ENCODE measurements at regions not wholly inside any gene's neighbourhood (a gene's known extent, or its start where the extent isn't known, plus 50 kb on each side); places are given as distances from the start of the nearest gene placed in this dataset.

DNA sequence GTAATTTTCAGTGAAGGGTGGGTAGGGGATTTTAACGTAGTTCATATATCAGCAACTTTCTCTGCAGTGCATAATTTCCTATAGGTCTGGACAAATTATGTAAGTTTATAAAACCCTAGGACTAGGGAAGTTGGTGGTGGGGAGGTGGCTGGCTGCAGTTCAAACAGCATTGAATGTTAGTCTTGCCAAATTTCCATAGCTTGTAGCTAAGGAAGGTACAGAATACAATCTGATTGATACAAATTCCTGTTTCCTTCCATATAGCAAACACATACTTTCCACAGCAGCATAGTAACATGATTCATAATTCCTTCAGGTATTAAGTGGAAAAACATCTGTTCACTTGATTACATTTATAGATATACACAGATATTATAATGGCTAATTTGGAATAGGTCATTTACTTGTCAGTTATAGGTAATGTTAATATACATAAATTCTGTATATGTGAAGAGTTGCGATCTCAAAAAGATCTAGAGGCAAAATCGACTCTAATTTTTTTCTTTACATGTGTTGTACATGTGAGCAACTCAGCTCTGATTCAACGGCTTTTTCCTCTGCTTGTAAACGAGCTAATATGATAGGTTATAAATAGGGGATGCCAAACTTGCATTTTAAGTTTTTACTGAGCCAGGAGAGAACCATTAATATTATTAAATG lies 233.4 kb upstream of the CSNK1A1L start:
- Histone ChIP-seq H3K36me3 (ENCODE audit: low read depth) (no peaks in the 10 kb centered on the region), H3K9me3 (ENCODE audit: insufficient read depth, low read depth) (no peaks in the 10 kb centered on the region), H3K4me3 (no peak overlapping the region), H3K9me2 (ENCODE audit: insufficient read depth) (no peaks in the 10 kb centered on the region), H3K4me2 (no peak overlapping the region), H2AFZ (no peak overlapping the region), H3F3A (ENCODE audit: insufficient read depth, low read depth) (no peaks in the 10 kb centered on the region), H3K27me3 (ENCODE audit: insufficient read depth, low read depth) (no peaks in the 10 kb centered on the region), H3K79me2 (ENCODE audit: low read depth) (no peaks in the 10 kb centered on the region), H4K20me1 (ENCODE audit: insufficient read depth) (no peaks in the 10 kb centered on the region), H3K27ac (no peak overlapping the region), H3K4me1 (replicated peaks; ENCODE audit: insufficient read depth) (no peaks in the 10 kb centered on the region)
- no peak for TF ChIP-seq EZH2 (IDR thresholded peaks at IDR 0.05; ENCODE audit: low read depth)
- TF ChIP-seq, protein P1, sequence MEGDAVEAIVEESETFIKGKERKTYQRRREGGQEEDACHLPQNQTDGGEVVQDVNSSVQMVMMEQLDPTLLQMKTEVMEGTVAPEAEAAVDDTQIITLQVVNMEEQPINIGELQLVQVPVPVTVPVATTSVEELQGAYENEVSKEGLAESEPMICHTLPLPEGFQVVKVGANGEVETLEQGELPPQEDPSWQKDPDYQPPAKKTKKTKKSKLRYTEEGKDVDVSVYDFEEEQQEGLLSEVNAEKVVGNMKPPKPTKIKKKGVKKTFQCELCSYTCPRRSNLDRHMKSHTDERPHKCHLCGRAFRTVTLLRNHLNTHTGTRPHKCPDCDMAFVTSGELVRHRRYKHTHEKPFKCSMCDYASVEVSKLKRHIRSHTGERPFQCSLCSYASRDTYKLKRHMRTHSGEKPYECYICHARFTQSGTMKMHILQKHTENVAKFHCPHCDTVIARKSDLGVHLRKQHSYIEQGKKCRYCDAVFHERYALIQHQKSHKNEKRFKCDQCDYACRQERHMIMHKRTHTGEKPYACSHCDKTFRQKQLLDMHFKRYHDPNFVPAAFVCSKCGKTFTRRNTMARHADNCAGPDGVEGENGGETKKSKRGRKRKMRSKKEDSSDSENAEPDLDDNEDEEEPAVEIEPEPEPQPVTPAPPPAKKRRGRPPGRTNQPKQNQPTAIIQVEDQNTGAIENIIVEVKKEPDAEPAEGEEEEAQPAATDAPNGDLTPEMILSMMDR (conservative IDR thresholded peaks at IDR 0.05), result no peak
- no TSS peak for BruUV-seq (replicated peaks)
- intact Hi-C loops (cut with micrococcal nuclease; ENCODE audit: unreplicated experiment), result no loop called here
- CTCF ChIA-PET, result no interaction called here
- POLR2A ChIA-PET (ENCODE audit: unreplicated experiment), result interaction anchor here (0.6 kb wide), 1 partner anchor 408 kb away, joined by 3 read pairs; no protein-coding TSS in a partner anchor
- no peak for DNase-seq

DNA sequence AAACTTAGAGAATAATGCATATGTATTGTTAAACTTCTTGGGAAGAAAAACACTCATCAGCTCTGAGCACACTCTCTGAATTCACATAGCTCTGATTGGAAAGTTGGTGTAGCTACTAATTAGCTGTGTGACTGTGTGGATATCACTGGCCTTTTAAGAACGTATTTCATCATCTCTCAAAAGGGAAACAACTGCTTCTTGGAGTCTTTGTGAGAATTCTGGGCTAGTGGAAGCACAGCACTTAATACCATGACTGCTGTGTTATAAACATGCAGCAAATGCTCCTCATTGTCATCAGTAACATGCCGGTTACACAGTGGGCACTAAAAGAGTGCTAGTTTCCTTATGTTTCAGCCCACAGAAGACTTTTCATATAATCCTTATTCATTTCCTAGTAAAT lies 220.9 kb upstream of the CSNK1A1L start:
- Histone ChIP-seq H3F3A (ENCODE audit: insufficient read depth, low read depth) (no peaks in the 10 kb centered on the region), H3K27me3 (ENCODE audit: insufficient read depth, low read depth) (no peaks in the 10 kb centered on the region), H2AFZ (no peak overlapping the region), H3K27ac (no peak overlapping the region), H4K20me1 (ENCODE audit: insufficient read depth) (no peaks in the 10 kb centered on the region), H3K79me2 (ENCODE audit: low read depth) (no peaks in the 10 kb centered on the region), H3K4me2 (no peak overlapping the region), H3K9me2 (ENCODE audit: insufficient read depth) (no peaks in the 10 kb centered on the region; the same call in 1 of the 2 replicates), H3K36me3 (ENCODE audit: low read depth) (no peaks in the 10 kb centered on the region), H3K4me3 (no peak overlapping the region), H3K4me1 (replicated peaks; ENCODE audit: insufficient read depth) (no peaks in the 10 kb centered on the region), H3K9me3 (ENCODE audit: insufficient read depth, low read depth) (no peaks in the 10 kb centered on the region)
- DNase-seq, result no peak
- BruUV-seq (replicated peaks), result no TSS peak
- TF ChIP-seq, protein P1 (conservative IDR thresholded peaks at IDR 0.05), result no peak
- no peak for TF ChIP-seq EZH2 (IDR thresholded peaks at IDR 0.05; ENCODE audit: low read depth)
- POLR2A ChIA-PET (ENCODE audit: unreplicated experiment), result no interaction called here
- intact Hi-C loops (cut with micrococcal nuclease; ENCODE audit: unreplicated experiment), result no loop called here
- CTCF ChIA-PET, result no interaction called here

DNA sequence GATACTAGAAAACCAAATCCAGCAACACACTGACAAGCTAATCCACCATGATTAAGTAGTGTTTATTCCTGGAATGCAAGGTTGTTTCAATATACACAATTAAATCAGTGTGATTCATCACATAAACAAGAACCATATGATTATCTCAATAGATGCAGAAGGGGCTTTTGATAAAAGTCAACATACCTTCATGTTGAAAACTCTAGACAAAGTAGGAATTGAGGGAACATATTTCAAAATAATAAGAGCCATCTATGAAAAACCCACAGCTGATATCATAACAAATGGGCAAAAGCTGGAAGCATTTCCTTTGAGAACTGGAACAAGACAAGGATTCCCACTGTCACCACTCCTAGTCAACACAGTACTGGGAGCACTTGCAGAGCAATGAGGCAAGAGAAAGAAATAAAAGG lies 213.6 kb upstream of the CSNK1A1L start:
- TF ChIP-seq EZH2 (IDR thresholded peaks at IDR 0.05; ENCODE audit: low read depth), result no peak
- TF ChIP-seq, protein P1 (conservative IDR thresholded peaks at IDR 0.05), result no peak
- no peaks in the 10 kb centered on the region for H3K9me2 ChIP-seq (ENCODE audit: insufficient read depth)
- H3K27ac ChIP-seq, result no peak overlapping the region
- H3K4me3 ChIP-seq, result no peak overlapping the region
- no TSS peak for BruUV-seq (replicated peaks)
- H3K4me2 ChIP-seq, result no peak overlapping the region
- DNase-seq, result no peak
- no peak overlapping the region for H2AFZ ChIP-seq
- no peaks in the 10 kb centered on the region for H3F3A ChIP-seq (ENCODE audit: insufficient read depth, low read depth)
- no peaks in the 10 kb centered on the region for H4K20me1 ChIP-seq (ENCODE audit: insufficient read depth)
- no peaks in the 10 kb centered on the region for H3K79me2 ChIP-seq (ENCODE audit: low read depth)
- ChIA-PET POLR2A (ENCODE audit: unreplicated experiment) (no interaction called here), CTCF (no interaction called here)
- H3K9me3 ChIP-seq (ENCODE audit: insufficient read depth, low read depth), result no peaks in the 10 kb centered on the region
- H3K4me1 ChIP-seq (replicated peaks; ENCODE audit: insufficient read depth), result no peaks in the 10 kb centered on the region
- no peaks in the 10 kb centered on the region for H3K36me3 ChIP-seq (ENCODE audit: low read depth)
- intact Hi-C loops (cut with micrococcal nuclease; ENCODE audit: unreplicated experiment), result no loop called here
- no peaks in the 10 kb centered on the region for H3K27me3 ChIP-seq (ENCODE audit: insufficient read depth, low read depth)
